Activated naive CD4-positive, alpha-beta T cell treated with anti-CD3 and anti-CD28 coated beads, Interleukin-2, amount 50 U/mL, for 16 hours (primary cell): ENCODE measurements at regions not wholly inside any gene's neighbourhood (a gene's known extent, or its start where the extent isn't known, plus 50 kb on each side); places are given as distances from the start of the nearest gene placed in this dataset.
"Not testable (repeated sequence)": the region's sequence is repeated elsewhere in the genome, so short reads cannot be mapped to it uniquely, and the experiment has no call there.

Source experiments
- DNase-seq: peaks from one replicate; pipeline ENCODE4 v3.0.0-alpha.2; 2020

GRCh38 chr6:97347111-97347510 lies 64.1 kb upstream of the MMS22L start:
- DNase-seq, result no peak

- DNase-seq, result no peak
These were observed 78.3 kb upstream of the MMS22L start for GRCh38 chr6:97361286-97361685.

DNA sequence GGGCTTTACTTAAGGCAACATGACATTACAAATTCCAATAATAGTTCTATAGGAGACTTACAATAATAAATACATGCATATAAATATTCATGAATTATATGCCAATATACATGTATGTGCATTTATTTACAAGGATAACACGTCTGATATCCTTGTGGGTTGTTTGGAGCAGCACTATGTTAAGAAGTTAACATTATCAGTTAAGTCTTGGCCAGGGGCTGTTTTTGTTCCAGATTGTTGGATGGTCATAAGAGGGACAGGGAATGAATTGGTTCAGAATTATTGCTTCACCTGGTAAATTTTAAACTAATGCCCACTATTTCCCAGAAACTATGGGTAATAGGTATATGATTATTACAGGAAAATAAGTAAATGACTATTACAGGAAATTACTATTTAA lies 81.3 kb upstream of the MMS22L start:
- DNase-seq, result no peak

GRCh38 chr6:97382071-97382470 lies 99.1 kb upstream of the MMS22L start:
- not testable (repeated sequence) for DNase-seq

GRCh38 chr6:97392735-97393134 lies 109.7 kb upstream of the MMS22L start:
- DNase-seq, result no peak

DNA sequence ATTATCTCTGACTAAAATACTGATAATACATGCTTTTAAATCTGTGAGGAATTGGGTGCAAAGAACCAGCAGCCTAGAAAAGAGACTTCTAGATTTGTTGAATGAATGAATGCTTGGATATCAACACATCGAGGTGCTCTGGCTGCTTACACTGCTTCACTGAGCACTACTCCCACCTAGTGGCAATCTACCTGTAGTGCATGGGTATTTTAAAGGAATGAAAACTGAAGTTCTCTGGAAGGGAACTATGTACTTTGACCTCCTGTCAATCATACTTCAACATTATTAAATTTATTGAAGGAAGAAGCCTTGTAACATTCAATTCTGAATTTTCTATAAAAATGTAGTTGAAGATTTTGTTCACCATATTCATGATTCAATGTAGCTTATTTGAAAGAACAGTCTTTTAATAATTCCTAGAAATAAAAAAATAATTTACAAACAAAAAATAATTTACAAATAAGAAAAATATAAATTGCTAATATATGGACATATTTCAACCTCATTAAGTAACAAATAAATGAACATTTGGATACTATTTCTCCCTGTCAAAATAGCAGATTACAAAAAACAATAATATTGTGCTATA lies 111.2 kb upstream of the MMS22L start:
- DNase-seq, result peak; percentile 21

DNA sequence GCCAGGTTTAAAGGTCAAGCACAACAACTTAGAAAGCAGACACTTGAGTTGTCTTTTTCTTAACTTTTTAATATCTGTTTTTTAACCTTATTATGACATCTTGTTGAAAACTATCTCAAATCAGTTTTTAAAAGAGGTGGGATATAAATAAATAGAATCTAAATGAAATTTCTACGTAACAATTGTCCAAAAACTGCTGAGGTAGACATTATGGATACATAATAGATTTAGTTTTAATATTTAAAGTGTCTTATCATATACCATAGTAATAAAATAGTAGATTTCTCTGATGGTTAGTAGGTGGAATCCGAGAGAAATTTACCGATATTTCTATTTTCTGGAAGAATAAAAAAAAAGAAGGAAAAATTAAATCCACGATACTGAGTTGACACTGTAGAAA lies 113.9 kb upstream of the MMS22L start:
- no peak for DNase-seq

DNA sequence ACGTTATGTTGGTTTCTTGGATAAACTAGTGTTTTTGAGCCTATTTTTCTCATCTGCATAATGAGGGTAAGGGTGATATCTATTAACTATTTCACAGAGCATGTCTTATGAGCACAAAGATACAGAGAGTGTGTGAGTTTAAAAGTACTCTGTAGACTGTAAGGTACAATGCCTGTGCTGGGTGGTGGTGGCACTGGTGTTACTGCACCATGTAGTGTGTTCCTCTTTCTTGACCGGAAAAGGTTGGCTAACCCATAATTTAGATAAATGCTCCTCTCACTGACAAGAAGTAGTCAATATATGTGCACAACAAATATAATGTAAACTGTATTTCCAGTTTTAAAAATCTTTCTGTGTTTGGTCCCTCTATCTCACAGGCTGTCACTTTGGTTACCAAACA lies 116.2 kb upstream of the MMS22L start:
- DNase-seq, result no peak

DNA sequence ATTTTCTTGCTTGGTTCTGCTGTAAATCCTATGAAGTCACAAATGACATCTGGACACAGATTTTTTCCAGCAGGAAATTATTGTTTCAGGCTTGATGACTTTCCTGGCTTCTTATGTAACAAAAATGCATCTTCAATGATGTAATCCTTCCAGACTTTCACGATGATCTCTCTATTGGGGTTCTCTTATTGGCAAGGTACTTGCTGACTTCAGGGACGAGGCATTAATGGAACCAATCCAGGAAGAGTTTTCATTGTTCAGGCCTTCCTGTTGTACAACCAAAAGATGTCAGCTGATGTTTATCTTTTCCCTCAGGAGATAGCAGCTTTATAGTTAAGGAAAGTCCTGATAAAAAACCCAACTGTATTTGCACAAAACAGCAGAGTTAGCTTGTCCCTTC lies 118.5 kb upstream of the MMS22L start:
- no peak for DNase-seq

DNA sequence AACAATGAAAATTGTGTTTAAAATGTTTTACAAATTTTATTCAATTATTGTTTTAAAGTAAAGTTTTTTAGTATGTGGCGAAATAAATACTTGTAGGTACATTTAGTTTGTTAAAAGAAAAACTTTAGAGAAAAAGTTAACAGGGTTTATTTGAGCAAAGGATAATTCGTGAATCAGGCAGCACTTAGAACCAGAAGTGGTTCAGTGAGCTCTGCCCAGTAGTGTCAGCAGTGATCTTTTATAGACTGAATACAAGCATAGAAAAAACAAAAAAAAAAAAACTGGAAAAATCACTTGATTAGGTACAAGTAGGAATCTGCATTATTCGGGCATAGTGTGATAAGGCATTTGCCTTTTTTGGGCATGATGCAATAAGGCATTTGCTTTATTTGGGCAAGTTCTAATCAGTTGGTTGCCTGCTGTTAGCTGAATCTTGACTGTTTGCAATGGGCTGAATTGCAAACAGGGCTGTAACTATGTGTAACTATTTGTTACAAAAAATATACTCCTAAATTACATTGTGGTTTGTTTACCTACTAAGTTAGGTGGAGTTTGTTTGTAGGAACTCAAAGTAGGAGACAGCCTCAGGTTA lies 122.9 kb upstream of the MMS22L start:
- no peak for DNase-seq

- DNase-seq, result no peak
These were observed 123.6 kb upstream of the MMS22L start for GRCh38 chr6:97406633-97407032.

- no peak for DNase-seq
These were observed 128.6 kb upstream of the MMS22L start for GRCh38 chr6:97411610-97412009.

GRCh38 chr6:97412511-97412910 lies 129.5 kb upstream of the MMS22L start:
- DNase-seq, result no peak

- DNase-seq, result no peak
These were observed 139.2 kb upstream of the MMS22L start for GRCh38 chr6:97422171-97422570.

GRCh38 chr6:97423190-97423589 lies 140.2 kb upstream of the MMS22L start:
- DNase-seq, result no peak

GRCh38 chr6:97427648-97428047 lies 144.6 kb upstream of the MMS22L start:
- no peak for DNase-seq

- DNase-seq, result no peak
These were observed 154.1 kb upstream of the MMS22L start for GRCh38 chr6:97437087-97437486.

- no peak for DNase-seq
These were observed 155.1 kb upstream of the MMS22L start for GRCh38 chr6:97438011-97438671.

DNA sequence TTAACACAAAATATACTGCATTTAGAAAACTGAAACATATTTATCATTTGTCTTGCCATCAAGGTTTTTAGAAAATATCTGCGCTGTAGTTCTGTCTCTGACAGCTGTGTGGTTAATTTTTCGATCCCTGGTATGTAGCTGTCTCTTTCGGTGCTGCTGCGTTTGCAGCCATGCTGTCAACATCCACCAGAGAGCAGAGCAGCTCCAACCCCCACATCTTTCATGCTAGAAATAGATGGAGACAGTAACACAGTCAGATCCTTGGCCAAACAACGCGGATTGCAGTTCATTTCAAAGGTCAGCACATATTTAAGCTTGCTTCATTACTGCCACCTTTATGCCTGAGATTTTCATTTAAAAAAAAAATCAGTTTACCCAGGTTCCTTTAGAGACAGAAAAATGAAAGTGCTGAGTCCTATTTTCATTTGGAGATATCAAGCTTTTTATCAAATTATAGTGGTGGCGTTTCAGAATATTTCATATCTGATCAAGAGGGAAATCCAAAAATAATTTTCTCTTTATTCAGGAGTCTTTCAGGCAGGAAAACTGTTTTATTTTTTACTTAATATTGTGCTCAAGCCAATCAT lies 157.7 kb upstream of the MMS22L start:
- DNase-seq, result no peak

DNA sequence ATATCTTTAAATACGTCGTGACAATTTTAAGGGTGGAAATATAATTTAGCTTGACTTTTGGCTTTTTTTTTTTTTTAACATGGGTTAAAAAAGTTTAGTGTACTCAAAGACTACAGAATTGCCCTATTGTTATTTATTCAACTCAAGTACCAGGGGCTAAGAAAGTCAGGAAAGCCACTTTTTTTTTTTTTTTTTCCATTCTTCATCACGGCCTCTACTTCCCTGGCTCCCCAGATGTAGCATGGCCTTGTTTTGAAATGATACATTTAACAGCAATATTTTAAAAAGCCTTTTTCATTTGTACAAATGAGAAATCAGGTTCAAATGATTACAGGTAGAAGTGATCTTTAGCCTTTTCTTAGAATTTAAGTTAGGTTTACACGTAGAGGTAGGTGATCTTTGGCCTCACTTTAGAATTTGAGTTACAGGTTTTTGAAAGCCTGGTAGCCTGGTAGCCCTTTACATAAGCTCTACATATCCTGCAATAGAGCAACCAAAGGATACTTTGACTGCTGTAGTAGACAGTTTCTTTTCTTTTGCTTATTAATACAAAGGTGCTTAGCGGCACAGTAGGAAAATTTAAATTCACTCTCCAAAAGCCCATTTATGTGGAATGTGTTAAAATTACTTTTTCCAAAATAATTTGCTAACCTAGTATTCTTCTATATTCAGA lies 160.5 kb upstream of the MMS22L start:
- no peak for DNase-seq

- no peak for DNase-seq
These were observed 162.4 kb upstream of the MMS22L start for GRCh38 chr6:97445407-97445806.

DNA sequence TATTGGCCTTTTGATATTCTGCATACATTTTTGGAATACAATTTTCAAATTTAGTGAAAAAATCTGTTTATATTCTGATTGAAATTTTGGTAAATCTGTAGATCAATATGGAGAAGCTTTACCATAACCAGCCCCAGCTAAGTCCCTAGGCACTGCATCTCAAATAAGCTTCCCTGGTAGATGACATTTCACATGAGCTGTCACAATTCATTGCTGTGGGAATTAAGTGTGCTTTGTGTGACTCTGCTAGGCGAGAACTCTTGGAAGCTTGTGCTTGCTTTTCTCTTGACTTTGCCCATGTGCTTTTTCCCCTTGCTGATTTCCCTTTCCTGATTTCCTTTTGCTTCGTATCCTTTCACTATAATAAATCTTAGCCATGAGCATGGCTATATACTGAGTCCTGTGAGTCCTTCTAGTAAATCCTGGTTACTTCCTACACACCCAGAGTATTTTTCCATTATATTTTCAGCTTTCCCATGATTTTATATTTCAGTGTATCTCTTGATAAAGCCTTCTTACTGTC lies 166.5 kb upstream of the MMS22L start:
- no peak for DNase-seq

DNA sequence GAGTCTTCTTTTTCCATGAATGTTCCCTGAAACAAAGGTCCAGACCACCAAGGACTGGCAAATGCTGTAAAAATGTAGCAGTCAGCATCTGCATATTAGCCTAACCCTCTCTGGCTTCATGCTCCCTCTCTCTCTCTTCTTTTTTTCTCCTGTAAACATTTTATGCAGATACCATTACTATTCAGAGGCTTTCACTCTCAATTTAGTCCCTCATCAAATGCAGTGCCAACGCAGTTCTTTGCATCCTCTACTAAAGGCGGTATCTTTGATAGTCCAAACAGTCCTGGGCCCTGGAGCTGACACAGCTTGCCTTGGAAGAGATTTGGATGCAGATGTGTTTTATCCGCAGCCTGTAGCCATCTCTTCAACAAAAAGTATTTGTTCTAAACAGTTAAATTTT lies 167.1 kb upstream of the MMS22L start:
- no peak for DNase-seq

DNA sequence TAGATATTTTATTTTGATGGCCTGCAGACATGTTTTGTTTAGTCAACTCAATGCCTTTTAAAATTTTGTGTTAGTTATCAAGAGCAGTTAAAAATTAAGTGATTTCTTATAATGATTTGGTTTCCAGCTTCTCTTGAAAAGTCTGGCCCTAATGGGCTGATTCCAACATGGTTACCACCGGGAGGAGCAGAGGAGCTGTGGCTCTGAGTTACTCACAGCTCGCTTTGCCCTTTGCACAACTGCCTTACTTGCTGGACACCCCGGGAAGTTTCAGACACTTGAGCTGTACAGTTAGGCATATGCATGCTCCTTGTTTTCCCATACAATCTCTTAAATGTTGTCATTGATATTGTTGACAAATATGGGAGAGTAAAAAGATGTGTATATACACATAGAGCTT lies 173.1 kb upstream of the MMS22L start:
- DNase-seq, result no peak
